ENCODE measurements at regions not wholly inside any gene's neighbourhood (a gene's known extent, or its start where the extent isn't known, plus 50 kb on each side); places are given as distances from the start of the nearest gene placed in this dataset.

- DNase-seq (ENCODE audit: low spot score): no peak
- Mint-ChIP-seq H3K4me1 (ENCODE audit: low read depth) (no peaks in the 10 kb centered on the region), H3K4me3 (no peak overlapping the region), H3K27me3 (ENCODE audit: insufficient read depth) (no peaks in the 10 kb centered on the region), H3K27ac (no peak overlapping the region), H3K36me3 (ENCODE audit: low read depth) (no peaks in the 10 kb centered on the region), H3K9me3 (no peaks in the 10 kb centered on the region)
- intact Hi-C loops (cut with micrococcal nuclease): loop anchor here (10.0 kb wide), 1 partner anchor 146 kb away; no protein-coding TSS in a partner anchor
These were observed 242.4 kb downstream of the OGFRL1 start for GRCh38 chr6:71531006-71531405.

GRCh38 chr6:71531841-71532240 is 243.2 kb downstream of the OGFRL1 start:
- Mint-ChIP-seq H3K36me3 (ENCODE audit: low read depth) (no peaks in the 10 kb centered on the region), H3K27ac (no peak overlapping the region), H3K9me3 (no peaks in the 10 kb centered on the region), H3K4me1 (ENCODE audit: low read depth) (no peaks in the 10 kb centered on the region), H3K27me3 (ENCODE audit: insufficient read depth) (no peaks in the 10 kb centered on the region), H3K4me3 (no peak overlapping the region)
- no peak for DNase-seq (ENCODE audit: low spot score)
- intact Hi-C loops (cut with micrococcal nuclease): loop anchor here (10.0 kb wide), 1 partner anchor 147 kb away; no protein-coding TSS in a partner anchor

DNA sequence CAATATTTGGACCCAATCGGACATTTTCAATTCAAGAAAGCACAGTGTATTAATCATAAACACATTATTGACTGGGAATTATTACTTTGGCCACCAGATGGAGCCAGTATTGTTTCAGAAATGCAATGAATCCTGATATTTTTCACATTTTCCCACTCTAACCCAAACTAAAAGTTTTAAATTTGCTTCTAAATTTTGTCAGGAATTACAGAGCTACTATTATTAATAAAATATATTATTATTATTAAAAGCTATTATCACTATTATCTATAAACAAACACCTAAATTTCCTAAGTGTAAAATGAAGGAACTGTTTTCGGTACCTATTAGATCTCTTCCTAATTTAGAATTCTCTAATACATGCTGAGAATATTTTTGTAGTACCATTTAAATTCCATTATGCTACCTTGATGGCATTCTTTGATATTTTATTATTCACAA is 245.3 kb downstream of the OGFRL1 start:
- H3K9me3 Mint-ChIP-seq: no peaks in the 10 kb centered on the region
- no peaks in the 10 kb centered on the region for H3K36me3 Mint-ChIP-seq (ENCODE audit: low read depth)
- DNase-seq (ENCODE audit: low spot score): no peak
- no peak overlapping the region for H3K27ac Mint-ChIP-seq
- intact Hi-C loops (cut with micrococcal nuclease): loop anchor here (1.0 to 10.0 kb wide), 2 partner anchors 149 to 551 kb away; no protein-coding TSS in a partner anchor
- no peaks in the 10 kb centered on the region for H3K4me1 Mint-ChIP-seq (ENCODE audit: low read depth)
- no peaks in the 10 kb centered on the region for H3K27me3 Mint-ChIP-seq (ENCODE audit: insufficient read depth)
- H3K4me3 Mint-ChIP-seq: no peak overlapping the region

DNA sequence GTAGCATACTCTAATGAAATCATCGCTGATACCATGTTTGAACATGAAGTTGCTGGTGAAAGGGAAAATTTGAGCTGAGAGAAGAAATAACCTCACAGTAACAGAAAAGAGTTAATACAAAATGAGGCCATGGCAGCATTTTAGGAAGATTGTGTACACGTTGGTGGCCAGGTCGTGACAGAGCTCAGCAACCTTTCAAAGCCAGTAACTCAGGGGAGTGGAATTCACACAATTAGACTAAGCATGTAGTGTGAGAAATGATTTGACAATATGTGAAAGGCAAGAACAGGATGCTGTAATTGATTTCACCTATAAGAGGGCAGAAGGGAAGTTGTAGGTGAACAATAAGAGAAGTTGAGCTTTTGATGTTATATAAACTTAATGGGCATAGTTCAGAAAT is 246.3 kb downstream of the OGFRL1 start:
- H3K27ac Mint-ChIP-seq: no peak overlapping the region
- no peaks in the 10 kb centered on the region for H3K36me3 Mint-ChIP-seq (ENCODE audit: low read depth)
- H3K9me3 Mint-ChIP-seq: no peaks in the 10 kb centered on the region
- no peaks in the 10 kb centered on the region for H3K27me3 Mint-ChIP-seq (ENCODE audit: insufficient read depth)
- no peak for DNase-seq (ENCODE audit: low spot score)
- H3K4me3 Mint-ChIP-seq: no peak overlapping the region
- no peaks in the 10 kb centered on the region for H3K4me1 Mint-ChIP-seq (ENCODE audit: low read depth)
- intact Hi-C loops (cut with micrococcal nuclease): loop anchor here (10.0 kb wide), 1 partner anchor 150 kb away; no protein-coding TSS in a partner anchor

- Mint-ChIP-seq H3K4me1 (ENCODE audit: low read depth) (no peaks in the 10 kb centered on the region), H3K27ac (no peak overlapping the region), H3K36me3 (ENCODE audit: low read depth) (no peaks in the 10 kb centered on the region), H3K27me3 (ENCODE audit: insufficient read depth) (no peaks in the 10 kb centered on the region), H3K9me3 (no peaks in the 10 kb centered on the region), H3K4me3 (no peak overlapping the region)
- DNase-seq (ENCODE audit: low spot score): no peak
- intact Hi-C loops (cut with micrococcal nuclease): loop anchor here (10.0 kb wide), 1 partner anchor 153 kb away; no protein-coding TSS in a partner anchor
These were observed 249.1 kb downstream of the OGFRL1 start for GRCh38 chr6:71537717-71538116.

GRCh38 chr6:71544028-71544427 is 255.4 kb downstream of the OGFRL1 start:
- intact Hi-C loops (cut with micrococcal nuclease): no loop called here
- H3K36me3 Mint-ChIP-seq (ENCODE audit: low read depth): no peaks in the 10 kb centered on the region
- DNase-seq (ENCODE audit: low spot score): no peak
- H3K27ac Mint-ChIP-seq: no peak overlapping the region
- H3K9me3 Mint-ChIP-seq: no peaks in the 10 kb centered on the region
- H3K4me1 Mint-ChIP-seq (ENCODE audit: low read depth): no peaks in the 10 kb centered on the region
- H3K4me3 Mint-ChIP-seq: no peak overlapping the region
- no peaks in the 10 kb centered on the region for H3K27me3 Mint-ChIP-seq (ENCODE audit: insufficient read depth)

DNA sequence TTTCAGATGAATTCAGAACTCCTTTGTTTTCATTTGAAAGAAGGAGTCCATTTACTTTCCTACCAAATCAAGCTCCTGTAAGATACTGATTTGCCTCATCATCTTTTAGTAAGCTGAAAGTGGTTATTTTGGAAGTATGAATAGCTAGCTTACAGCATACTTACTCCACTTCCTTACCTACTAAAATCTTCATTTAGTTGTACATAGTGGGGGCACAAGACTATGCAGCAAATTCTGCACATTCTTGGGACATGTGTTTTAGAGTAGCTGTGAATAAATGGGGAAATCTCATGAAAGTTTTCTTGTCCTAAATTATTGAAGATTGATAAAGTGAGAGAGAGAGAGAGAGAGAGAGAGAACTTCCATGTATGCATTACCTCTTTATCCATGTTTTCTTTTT is 256.3 kb downstream of the OGFRL1 start:
- Mint-ChIP-seq H3K27me3 (ENCODE audit: insufficient read depth) (no peaks in the 10 kb centered on the region), H3K4me3 (no peak overlapping the region), H3K9me3 (no peaks in the 10 kb centered on the region), H3K27ac (no peak overlapping the region), H3K4me1 (ENCODE audit: low read depth) (no peaks in the 10 kb centered on the region), H3K36me3 (ENCODE audit: low read depth) (no peaks in the 10 kb centered on the region)
- no peak for DNase-seq (ENCODE audit: low spot score)
- intact Hi-C loops (cut with micrococcal nuclease): no loop called here

- Mint-ChIP-seq H3K36me3 (ENCODE audit: low read depth) (no peaks in the 10 kb centered on the region), H3K27me3 (ENCODE audit: insufficient read depth) (no peaks in the 10 kb centered on the region), H3K4me1 (ENCODE audit: low read depth) (no peaks in the 10 kb centered on the region), H3K4me3 (no peak overlapping the region), H3K27ac (no peak overlapping the region), H3K9me3 (no peaks in the 10 kb centered on the region)
- DNase-seq (ENCODE audit: low spot score): no peak
- intact Hi-C loops (cut with micrococcal nuclease): no loop called here
These were observed 257.3 kb downstream of the OGFRL1 start for GRCh38 chr6:71545905-71546304.

DNA sequence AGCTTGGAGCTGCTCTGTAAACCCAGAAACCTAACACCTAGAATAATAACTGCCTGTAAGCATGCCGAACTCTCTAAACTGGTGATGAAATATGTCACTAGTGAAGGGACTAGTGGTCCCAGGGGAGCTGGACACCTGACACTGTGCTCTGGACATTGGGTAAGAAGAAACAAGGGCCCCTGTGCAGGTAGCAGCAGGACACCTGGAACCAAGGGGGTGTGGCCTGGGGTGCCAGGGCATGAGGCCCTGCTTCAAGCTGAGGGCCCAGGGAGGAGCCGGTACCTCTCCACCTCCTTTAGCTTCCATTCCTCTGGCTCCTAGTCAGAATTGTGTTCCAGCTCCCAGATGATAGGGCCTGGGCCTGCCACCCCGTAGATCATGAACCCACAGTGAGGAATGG is 263.2 kb downstream of the OGFRL1 start:
- no peaks in the 10 kb centered on the region for H3K4me1 Mint-ChIP-seq (ENCODE audit: low read depth)
- no peaks in the 10 kb centered on the region for H3K36me3 Mint-ChIP-seq (ENCODE audit: low read depth)
- no peak overlapping the region for H3K27ac Mint-ChIP-seq
- intact Hi-C loops (cut with micrococcal nuclease): no loop called here
- no peaks in the 10 kb centered on the region for H3K27me3 Mint-ChIP-seq (ENCODE audit: insufficient read depth)
- DNase-seq (ENCODE audit: low spot score): no peak
- H3K9me3 Mint-ChIP-seq: peaks cover 21% of the 10 kb centered on the region
- H3K4me3 Mint-ChIP-seq: no peak overlapping the region

DNA sequence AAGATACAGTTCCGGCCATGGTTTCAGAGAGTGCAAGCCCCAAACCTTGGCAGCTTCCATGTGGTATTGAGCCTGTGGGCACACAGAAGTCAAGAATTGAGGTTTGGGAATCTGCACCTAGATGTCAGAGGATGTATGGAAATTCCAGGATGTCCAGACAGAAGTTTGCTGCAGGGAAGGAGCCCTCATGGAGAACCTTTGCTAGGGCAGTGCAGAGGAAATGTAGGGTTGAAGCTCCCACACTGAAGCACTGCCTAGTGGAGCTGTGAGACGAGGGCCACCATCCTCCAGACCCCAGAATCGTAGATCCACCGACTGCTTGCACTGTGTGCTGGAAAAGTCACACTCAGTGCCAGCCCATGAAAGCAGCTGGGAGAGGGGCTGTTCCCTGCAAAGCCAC is 267.5 kb downstream of the OGFRL1 start:
- DNase-seq (ENCODE audit: low spot score): no peak
- Mint-ChIP-seq H3K27me3 (ENCODE audit: insufficient read depth) (no peaks in the 10 kb centered on the region), H3K4me1 (ENCODE audit: low read depth) (no peaks in the 10 kb centered on the region), H3K36me3 (ENCODE audit: low read depth) (no peaks in the 10 kb centered on the region), H3K4me3 (no peak overlapping the region), H3K27ac (no peak overlapping the region), H3K9me3 (peaks cover 31% of the 10 kb centered on the region)
- intact Hi-C loops (cut with micrococcal nuclease): no loop called here

- H3K27ac Mint-ChIP-seq: no peak overlapping the region
- peaks cover 31% of the 10 kb centered on the region for H3K9me3 Mint-ChIP-seq
- no peak for DNase-seq (ENCODE audit: low spot score)
- no peaks in the 10 kb centered on the region for H3K27me3 Mint-ChIP-seq (ENCODE audit: insufficient read depth)
- intact Hi-C loops (cut with micrococcal nuclease): no loop called here
- H3K36me3 Mint-ChIP-seq (ENCODE audit: low read depth): no peaks in the 10 kb centered on the region
- no peak overlapping the region for H3K4me3 Mint-ChIP-seq
- H3K4me1 Mint-ChIP-seq (ENCODE audit: low read depth): no peaks in the 10 kb centered on the region
These were observed 270.4 kb downstream of the OGFRL1 start for GRCh38 chr6:71558974-71559373.

DNA sequence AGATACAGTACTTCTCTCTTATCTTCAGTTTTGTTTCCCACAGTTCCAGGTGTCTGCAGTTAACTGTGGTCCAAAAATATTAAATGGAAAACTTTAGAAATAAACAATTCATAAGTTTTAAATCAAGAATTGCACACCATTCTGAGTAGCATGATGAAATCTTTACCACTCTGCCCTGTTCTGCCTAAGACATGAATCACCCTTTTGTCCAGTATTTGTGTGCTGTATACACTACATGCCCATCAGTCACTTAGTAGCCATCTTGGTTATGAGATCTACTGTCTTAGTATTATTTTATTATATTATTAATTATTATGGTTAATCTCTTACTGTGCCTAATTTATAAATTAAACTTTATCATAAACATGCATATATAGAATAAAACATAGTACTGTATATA is 279.0 kb downstream of the OGFRL1 start:
- Mint-ChIP-seq H3K4me3 (no peak overlapping the region), H3K27me3 (ENCODE audit: insufficient read depth) (no peaks in the 10 kb centered on the region), H3K27ac (no peak overlapping the region), H3K4me1 (ENCODE audit: low read depth) (no peaks in the 10 kb centered on the region), H3K9me3 (no peaks in the 10 kb centered on the region), H3K36me3 (ENCODE audit: low read depth) (no peaks in the 10 kb centered on the region)
- no peak for DNase-seq (ENCODE audit: low spot score)
- intact Hi-C loops (cut with micrococcal nuclease): no loop called here

GRCh38 chr6:71577766-71578165 is 289.2 kb downstream of the OGFRL1 start:
- Mint-ChIP-seq H3K9me3 (no peaks in the 10 kb centered on the region), H3K4me3 (no peak overlapping the region), H3K36me3 (ENCODE audit: low read depth) (no peaks in the 10 kb centered on the region), H3K27ac (no peak overlapping the region), H3K27me3 (ENCODE audit: insufficient read depth) (peaks cover 2% of the 10 kb centered on the region), H3K4me1 (ENCODE audit: low read depth) (no peaks in the 10 kb centered on the region)
- intact Hi-C loops (cut with micrococcal nuclease): no loop called here
- DNase-seq (ENCODE audit: low spot score): no peak

GRCh38 chr6:71579902-71580301 is 291.3 kb downstream of the OGFRL1 start:
- Mint-ChIP-seq H3K4me1 (ENCODE audit: low read depth) (no peaks in the 10 kb centered on the region), H3K4me3 (no peak overlapping the region), H3K27ac (no peak overlapping the region), H3K9me3 (no peaks in the 10 kb centered on the region), H3K27me3 (ENCODE audit: insufficient read depth) (peaks cover 2% of the 10 kb centered on the region), H3K36me3 (ENCODE audit: low read depth) (no peaks in the 10 kb centered on the region)
- intact Hi-C loops (cut with micrococcal nuclease): no loop called here
- no peak for DNase-seq (ENCODE audit: low spot score)

Measured in activated T-helper 1 cell treated with anti-CD3 and anti-CD28 coated beads, Interleukin-12 subunit alpha, Interleukin-12 subunit beta, Interleukin-2, Interleukin-4 antibody, amounts not matched to agents 30 ng/mL and 10 ng/mL and 1 ng/mL, durations not matched to agents 14 hours and 24 hours and 36 hours (primary cell).